ENCODE measurements at regions not wholly inside any gene's neighbourhood (a gene's known extent, or its start where the extent isn't known, plus 50 kb on each side); places are given as distances from the start of the nearest gene placed in this dataset.

DNA sequence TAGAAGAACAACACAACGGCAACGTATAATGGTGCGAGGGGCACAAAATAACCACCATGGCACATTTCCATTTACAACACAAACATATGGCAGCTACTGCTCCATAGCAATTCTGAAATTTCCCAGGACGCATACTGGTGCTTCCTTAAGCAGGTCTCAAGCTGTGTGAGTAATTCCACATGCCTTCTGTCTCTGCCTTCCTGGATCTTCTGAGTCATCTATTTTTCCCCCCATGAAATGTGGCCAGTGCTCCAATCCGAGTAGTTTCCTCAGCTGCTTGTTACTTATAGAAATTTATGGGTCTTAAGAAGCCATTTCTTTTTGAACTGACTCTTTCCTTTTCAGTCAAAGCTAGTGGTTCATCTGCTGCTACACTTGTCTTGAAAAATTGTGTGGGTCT, 256.6 kb upstream of the KLF6 start:
- Histone ChIP-seq H4K20me1 (ENCODE audit: insufficient read depth, low read length) (no peaks in the 10 kb centered on the region), H3K4me1 (ENCODE audit: insufficient read depth, low read length) (peaks cover 19% of the 10 kb centered on the region), H3K27ac (ENCODE audit: low read length) (no peak overlapping the region), H2AFZ (ENCODE audit: low read depth, low read length) (no peak overlapping the region), H3K27me3 (ENCODE audit: insufficient read depth, low read length, poor library complexity) (no peaks in the 10 kb centered on the region), H3K4me3 (ENCODE audit: low read depth in 1 of 2, low read length in 2 of 2) (no peak overlapping the region), H3K79me2 (ENCODE audit: insufficient read depth, low read length) (no peaks in the 10 kb centered on the region), H3K4me2 (ENCODE audit: insufficient read depth, low read length) (no peak overlapping the region), H3K36me3 (ENCODE audit: insufficient read depth, low read length) (no peaks in the 10 kb centered on the region), H3K9ac (ENCODE audit: low read depth, low read length) (no peak overlapping the region), H3K9me3 (ENCODE audit: insufficient read depth, low read length, severe bottlenecking) (peaks cover 24% of the 10 kb centered on the region)
- TF ChIP-seq, protein P1, sequence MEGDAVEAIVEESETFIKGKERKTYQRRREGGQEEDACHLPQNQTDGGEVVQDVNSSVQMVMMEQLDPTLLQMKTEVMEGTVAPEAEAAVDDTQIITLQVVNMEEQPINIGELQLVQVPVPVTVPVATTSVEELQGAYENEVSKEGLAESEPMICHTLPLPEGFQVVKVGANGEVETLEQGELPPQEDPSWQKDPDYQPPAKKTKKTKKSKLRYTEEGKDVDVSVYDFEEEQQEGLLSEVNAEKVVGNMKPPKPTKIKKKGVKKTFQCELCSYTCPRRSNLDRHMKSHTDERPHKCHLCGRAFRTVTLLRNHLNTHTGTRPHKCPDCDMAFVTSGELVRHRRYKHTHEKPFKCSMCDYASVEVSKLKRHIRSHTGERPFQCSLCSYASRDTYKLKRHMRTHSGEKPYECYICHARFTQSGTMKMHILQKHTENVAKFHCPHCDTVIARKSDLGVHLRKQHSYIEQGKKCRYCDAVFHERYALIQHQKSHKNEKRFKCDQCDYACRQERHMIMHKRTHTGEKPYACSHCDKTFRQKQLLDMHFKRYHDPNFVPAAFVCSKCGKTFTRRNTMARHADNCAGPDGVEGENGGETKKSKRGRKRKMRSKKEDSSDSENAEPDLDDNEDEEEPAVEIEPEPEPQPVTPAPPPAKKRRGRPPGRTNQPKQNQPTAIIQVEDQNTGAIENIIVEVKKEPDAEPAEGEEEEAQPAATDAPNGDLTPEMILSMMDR (IDR thresholded peaks at IDR 0.05; ENCODE audit: borderline replicate concordance, extremely low read depth, low read length, poor library complexity, severe bottlenecking), result no peak
- no peak for TF ChIP-seq EZH2 (IDR thresholded peaks at IDR 0.05; ENCODE audit: borderline replicate concordance, low read depth, low read length, severe bottlenecking)
- ATAC-seq (ENCODE audit: insufficient read depth, low read depth), result no peak
- DNase-seq, result no peak

DNA sequence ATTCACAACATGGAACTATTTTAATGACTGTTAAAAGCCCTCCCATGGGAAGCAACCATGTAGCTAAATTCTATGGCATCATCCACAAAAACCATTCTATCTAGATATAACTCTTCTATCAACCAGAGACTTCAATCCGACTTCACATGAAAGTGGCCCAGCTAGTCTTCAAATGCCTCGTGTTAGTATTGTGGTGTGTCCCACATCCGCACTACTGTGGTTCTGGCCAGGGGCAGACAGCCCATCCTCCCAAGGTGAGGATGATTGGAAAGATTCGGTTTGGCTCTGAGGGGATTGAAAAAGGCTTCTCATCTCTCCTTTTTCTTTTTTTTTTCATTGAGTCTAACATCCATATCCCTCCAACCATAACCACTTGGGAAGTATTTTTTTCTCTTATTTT, 253.0 kb upstream of the KLF6 start:
- Histone ChIP-seq H3K79me2 (ENCODE audit: insufficient read depth, low read length) (no peaks in the 10 kb centered on the region), H3K36me3 (ENCODE audit: insufficient read depth, low read length) (no peaks in the 10 kb centered on the region), H3K9me3 (ENCODE audit: insufficient read depth, low read length, severe bottlenecking) (peaks cover 24% of the 10 kb centered on the region), H3K4me1 (ENCODE audit: insufficient read depth, low read length) (peaks cover 43% of the 10 kb centered on the region), H3K27ac (ENCODE audit: low read length) (no peak overlapping the region; the same call in 1 of the 2 replicates), H3K4me3 (ENCODE audit: low read depth in 1 of 2, low read length in 2 of 2) (no peak overlapping the region), H2AFZ (ENCODE audit: low read depth, low read length) (no peak overlapping the region), H3K4me2 (ENCODE audit: insufficient read depth, low read length) (no peak overlapping the region), H3K9ac (ENCODE audit: low read depth, low read length) (no peak overlapping the region), H3K27me3 (ENCODE audit: insufficient read depth, low read length, poor library complexity) (no peaks in the 10 kb centered on the region), H4K20me1 (ENCODE audit: insufficient read depth, low read length) (no peaks in the 10 kb centered on the region)
- no peak for TF ChIP-seq EZH2 (IDR thresholded peaks at IDR 0.05; ENCODE audit: borderline replicate concordance, low read depth, low read length, severe bottlenecking)
- TF ChIP-seq, protein P1 (IDR thresholded peaks at IDR 0.05; ENCODE audit: borderline replicate concordance, extremely low read depth, low read length, poor library complexity, severe bottlenecking), result no peak
- ATAC-seq (ENCODE audit: insufficient read depth, low read depth) (peak; percentile 94), DNase-seq (peak; percentile 84)

DNA sequence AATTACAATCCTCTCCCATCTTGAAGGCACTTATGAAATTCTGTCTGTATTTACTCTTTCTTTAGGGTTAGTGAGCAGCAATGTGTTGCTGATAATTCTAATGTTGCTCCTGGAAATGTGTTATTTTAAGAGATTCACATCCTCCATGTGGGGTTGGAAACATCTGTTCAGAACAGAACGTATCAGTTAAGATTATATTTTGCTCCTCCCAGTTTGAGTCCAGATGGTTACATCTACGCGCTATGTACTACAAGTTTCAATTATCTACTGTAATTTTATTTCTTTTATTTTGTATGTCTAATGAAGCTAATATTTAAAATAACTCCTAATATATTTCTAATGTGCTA, 250.6 kb upstream of the KLF6 start:
- Histone ChIP-seq H3K4me3 (ENCODE audit: low read depth in 1 of 2, low read length in 2 of 2) (no peak overlapping the region), H3K9ac (ENCODE audit: low read depth, low read length) (no peak overlapping the region), H4K20me1 (ENCODE audit: insufficient read depth, low read length) (no peaks in the 10 kb centered on the region), H3K4me1 (ENCODE audit: insufficient read depth, low read length) (peaks cover 43% of the 10 kb centered on the region), H2AFZ (ENCODE audit: low read depth, low read length) (peak overlapping the region; percentile 40; the same call in 1 of the 2 replicates), H3K9me3 (ENCODE audit: insufficient read depth, low read length, severe bottlenecking) (peaks cover 5% of the 10 kb centered on the region), H3K27ac (ENCODE audit: low read length) (peak overlapping the region; percentile 61; the same call in 1 of the 2 replicates), H3K27me3 (ENCODE audit: insufficient read depth, low read length, poor library complexity) (no peaks in the 10 kb centered on the region), H3K36me3 (ENCODE audit: insufficient read depth, low read length) (no peaks in the 10 kb centered on the region), H3K79me2 (ENCODE audit: insufficient read depth, low read length) (no peaks in the 10 kb centered on the region), H3K4me2 (ENCODE audit: insufficient read depth, low read length) (0 out of 2 replicates have a peak overlapping the region, but pooled peaks have one; percentile 3)
- DNase-seq (no peak), ATAC-seq (ENCODE audit: insufficient read depth, low read depth) (peak; percentile 36; the same call in 2 of the 3 replicates)
- TF ChIP-seq, protein P1 (IDR thresholded peaks at IDR 0.05; ENCODE audit: borderline replicate concordance, extremely low read depth, low read length, poor library complexity, severe bottlenecking), result no peak
- no peak for TF ChIP-seq EZH2 (IDR thresholded peaks at IDR 0.05; ENCODE audit: borderline replicate concordance, low read depth, low read length, severe bottlenecking)

Measured in DND-41 (cell line).